WTC11 (cell line): ENCODE measurements at regions not wholly inside any gene's neighbourhood (a gene's known extent, or its start where the extent isn't known, plus 50 kb on each side); places are given as distances from the start of the nearest gene placed in this dataset.
"Not testable (repeated sequence)": the region's sequence is repeated elsewhere in the genome, so short reads cannot be mapped to it uniquely, and the experiment has no call there.

Experiments used
- ATAC-seq: fragments of 200-7000 bp; cut with Tn5 transposase; 2 replicates; pipeline ENCODE4 v1.10.0; 2021; ENCODE audit warnings: mild to moderate bottlenecking, moderate library complexity
- CTCF ChIA-PET: fragments of 300-600 bp; sonication (Branson Sonifier 250); formaldehyde crosslinking; loops from one replicate; lab custom pipeline; 2021; ENCODE audit warnings: antibody characterized with exemption; lab: Charles Lee
- POLR2A ChIA-PET: fragments of 350-600 bp; sonication (Branson Sonifier 250); formaldehyde crosslinking; loops from one replicate; lab custom pipeline; 2021; ENCODE audit warnings: antibody characterized with exemption; lab: Charles Lee
- DNase-seq: peaks from one replicate; pipeline ENCODE4 v3.0.0; 2021; ENCODE audit warnings: low spot score
- H3K27ac Mint-ChIP-seq: 2 replicates; pipeline ENCODE4 v1.8.0; 2021; ENCODE audit warnings: mixed read lengths
- H3K27me3 Mint-ChIP-seq: 2 replicates; pipeline ENCODE4 v1.8.0; 2021; ENCODE audit warnings: low read depth, mild to moderate bottlenecking, moderate library complexity, mixed read lengths
- H3K36me3 Mint-ChIP-seq: 2 replicates; pipeline ENCODE4 v1.8.0; 2021; ENCODE audit warnings: mixed read lengths
- H3K4me1 Mint-ChIP-seq: 2 replicates; pipeline ENCODE4 v1.8.0; 2022; ENCODE audit warnings: mixed read lengths
- H3K4me3 Mint-ChIP-seq: 2 replicates; pipeline ENCODE4 v1.8.0; 2021; ENCODE audit warnings: mild to moderate bottlenecking, moderate library complexity, mixed read lengths
- H3K9me3 Mint-ChIP-seq: 2 replicates; pipeline ENCODE4 v1.8.0; 2021; ENCODE audit warnings: mixed read lengths
- CBFB ChIP-seq: sonication (generic); formaldehyde crosslinking; IDR thresholded peaks from 2 replicates; pipeline ENCODE4 v1.8.1; 2022; ENCODE audit warnings: mild to moderate bottlenecking, low read depth, missing genetic modification reagents
- ELF4 ChIP-seq: sonication (generic); formaldehyde crosslinking; IDR thresholded peaks from 2 replicates; pipeline ENCODE4 v1.8.1; 2022; ENCODE audit warnings: low read depth, mild to moderate bottlenecking, moderate library complexity, missing genetic modification reagents
- FOXJ3 ChIP-seq: sonication (generic); formaldehyde crosslinking; IDR thresholded peaks from 2 replicates; pipeline ENCODE4 v1.9.0; 2021; ENCODE audit warnings: missing genetic modification reagents, mild to moderate bottlenecking, borderline replicate concordance
- MYBL2 ChIP-seq: sonication (generic); formaldehyde crosslinking; IDR thresholded peaks from 2 replicates; pipeline ENCODE4 v1.8.1; 2023; ENCODE audit warnings: mild to moderate bottlenecking, moderate library complexity, missing genetic modification reagents
- NFE2L1 ChIP-seq: sonication (generic); formaldehyde crosslinking; IDR thresholded peaks from 2 replicates; pipeline ENCODE4 v1.8.1; 2023; ENCODE audit warnings: missing genetic modification reagents
- OVOL2 ChIP-seq: fragments of 250-450 bp; sonication (Bioruptor Pico); IDR thresholded peaks from 2 replicates; pipeline ENCODE4 v1.9.0; 2021; ENCODE audit warnings: mild to moderate bottlenecking, borderline replicate concordance
- PRDM15 ChIP-seq: sonication (generic); formaldehyde crosslinking; IDR thresholded peaks from 2 replicates; pipeline ENCODE4 v1.8.0; 2022; ENCODE audit warnings: missing genetic modification reagents
- PRRX2 ChIP-seq: fragments of 250-450 bp; sonication (Bioruptor Pico); IDR thresholded peaks from 2 replicates; pipeline ENCODE4 v1.8.0; 2021; ENCODE audit warnings: mild to moderate bottlenecking
- RELA ChIP-seq: sonication (generic); formaldehyde crosslinking; IDR thresholded peaks from 2 replicates; pipeline ENCODE4 v1.8.1; 2022; ENCODE audit warnings: missing genetic modification reagents, mild to moderate bottlenecking, borderline replicate concordance
- SMAD4 ChIP-seq: sonication (generic); formaldehyde crosslinking; IDR thresholded peaks from 2 replicates; pipeline ENCODE4 v1.8.0; 2022; ENCODE audit warnings: mild to moderate bottlenecking, missing genetic modification reagents
- ZNF121 ChIP-seq: sonication (generic); formaldehyde crosslinking; IDR thresholded peaks from 2 replicates; pipeline ENCODE4 v1.8.0; 2023; ENCODE audit warnings: missing genetic modification reagents
- ZNF263 ChIP-seq: sonication (generic); formaldehyde crosslinking; IDR thresholded peaks from 2 replicates; pipeline ENCODE4 v1.8.1; 2022; ENCODE audit warnings: low read depth, mild to moderate bottlenecking, moderate library complexity, missing genetic modification reagents
- ZNF532 ChIP-seq: fragments of 250-450 bp; sonication (Bioruptor Pico); IDR thresholded peaks from 2 replicates; pipeline ENCODE4 v1.9.0; 2021; ENCODE audit warnings: mild to moderate bottlenecking, borderline replicate concordance
- TF ChIP-seq, protein P1 (sequence below): sonication (generic); formaldehyde crosslinking; IDR thresholded peaks from 2 replicates; pipeline ENCODE4 v1.8.0; 2023; ENCODE audit warnings: missing genetic modification reagents, mild to moderate bottlenecking, borderline replicate concordance

DNA sequence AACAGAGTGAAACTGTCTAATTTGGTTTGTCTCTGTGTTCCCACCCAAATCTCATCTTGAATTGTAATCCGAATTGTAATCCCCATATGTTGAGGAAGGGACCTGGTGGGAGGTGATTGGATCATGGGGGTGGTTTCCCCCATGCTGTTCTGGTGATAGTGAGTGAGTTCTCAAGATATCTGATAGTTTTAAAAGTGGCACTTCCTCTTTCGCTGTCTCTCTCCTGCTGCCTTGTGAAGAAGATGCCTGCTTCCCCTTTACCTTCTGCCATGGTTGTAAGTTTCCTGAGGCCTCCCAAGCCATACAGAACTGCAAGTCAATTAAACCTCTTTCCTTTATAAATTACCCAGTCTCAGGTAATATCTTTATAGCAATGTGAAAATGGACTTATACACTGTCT, 212.1 kb upstream of the FAM3C start:
- POLR2A ChIA-PET, result interaction anchor here (0.6 kb wide), 1 partner anchor 12 kb away, joined by 6 read pairs; no protein-coding TSS in a partner anchor
- peaks cover 10% of the 10 kb centered on the region for H3K9me3 Mint-ChIP-seq
- H3K27me3 Mint-ChIP-seq, H3K27ac Mint-ChIP-seq, DNase-seq, H3K4me3 Mint-ChIP-seq, H3K36me3 Mint-ChIP-seq, ATAC-seq: not testable (repeated sequence)
- H3K4me1 Mint-ChIP-seq, result peaks cover 23% of the 10 kb centered on the region
- CTCF ChIA-PET, result interaction anchor here (0.6 kb wide), 2 partner anchors 212 to 440 kb away, joined by 3 read pairs; partner anchors contain the start of gene FAM3C

DNA sequence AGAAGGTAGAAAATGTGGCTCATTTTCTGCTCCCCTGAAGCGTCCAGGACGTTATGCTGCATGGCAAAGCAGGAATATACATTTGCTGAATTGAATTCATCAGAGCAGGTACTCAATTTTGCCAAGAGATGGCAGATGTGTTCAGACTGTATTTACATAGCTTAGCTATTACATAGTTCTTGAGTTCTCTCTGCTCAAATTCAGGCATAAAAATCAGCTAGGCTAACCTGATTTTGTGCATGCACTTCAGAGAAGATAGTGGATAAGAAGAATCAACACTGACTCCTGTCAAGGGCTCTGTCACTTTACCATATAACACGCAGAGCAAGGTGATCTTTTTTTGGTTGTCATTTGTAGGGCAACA, 209.2 kb upstream of the FAM3C start:
- H3K4me1 Mint-ChIP-seq, result peaks cover 28% of the 10 kb centered on the region
- no peak for DNase-seq
- no peaks in the 10 kb centered on the region for H3K36me3 Mint-ChIP-seq
- ATAC-seq, result no peak
- no peaks in the 10 kb centered on the region for H3K27me3 Mint-ChIP-seq
- no peaks in the 10 kb centered on the region for H3K9me3 Mint-ChIP-seq
- H3K4me3 Mint-ChIP-seq, result no peak overlapping the region
- ChIA-PET POLR2A (no interaction called here), CTCF (interaction anchor here (1.0 to 2.9 kb wide), 3 partner anchors 209 to 389 kb away, joined by 3 to 19 read pairs (median 4); partner anchors contain the start of gene FAM3C)
- TF ChIP-seq NFE2L1 (CRISPR knock-in tag) (no peak), RELA (CRISPR knock-in tag) (no peak), PRDM15 (CRISPR knock-in tag) (no peak), ELF4 (no peak), FOXJ3 (CRISPR knock-in tag) (no peak), SMAD4 (CRISPR knock-in tag) (no peak), ZNF532 (CRISPR knock-in tag) (no peak), PRRX2 (CRISPR knock-in tag) (no peak), CBFB (CRISPR knock-in tag) (no peak), MYBL2 (CRISPR knock-in tag) (no peak), OVOL2 (CRISPR knock-in tag) (no peak), ZNF263 (CRISPR knock-in tag) (no peak), ZNF121 (CRISPR knock-in tag) (no peak)
- TF ChIP-seq, protein P1, sequence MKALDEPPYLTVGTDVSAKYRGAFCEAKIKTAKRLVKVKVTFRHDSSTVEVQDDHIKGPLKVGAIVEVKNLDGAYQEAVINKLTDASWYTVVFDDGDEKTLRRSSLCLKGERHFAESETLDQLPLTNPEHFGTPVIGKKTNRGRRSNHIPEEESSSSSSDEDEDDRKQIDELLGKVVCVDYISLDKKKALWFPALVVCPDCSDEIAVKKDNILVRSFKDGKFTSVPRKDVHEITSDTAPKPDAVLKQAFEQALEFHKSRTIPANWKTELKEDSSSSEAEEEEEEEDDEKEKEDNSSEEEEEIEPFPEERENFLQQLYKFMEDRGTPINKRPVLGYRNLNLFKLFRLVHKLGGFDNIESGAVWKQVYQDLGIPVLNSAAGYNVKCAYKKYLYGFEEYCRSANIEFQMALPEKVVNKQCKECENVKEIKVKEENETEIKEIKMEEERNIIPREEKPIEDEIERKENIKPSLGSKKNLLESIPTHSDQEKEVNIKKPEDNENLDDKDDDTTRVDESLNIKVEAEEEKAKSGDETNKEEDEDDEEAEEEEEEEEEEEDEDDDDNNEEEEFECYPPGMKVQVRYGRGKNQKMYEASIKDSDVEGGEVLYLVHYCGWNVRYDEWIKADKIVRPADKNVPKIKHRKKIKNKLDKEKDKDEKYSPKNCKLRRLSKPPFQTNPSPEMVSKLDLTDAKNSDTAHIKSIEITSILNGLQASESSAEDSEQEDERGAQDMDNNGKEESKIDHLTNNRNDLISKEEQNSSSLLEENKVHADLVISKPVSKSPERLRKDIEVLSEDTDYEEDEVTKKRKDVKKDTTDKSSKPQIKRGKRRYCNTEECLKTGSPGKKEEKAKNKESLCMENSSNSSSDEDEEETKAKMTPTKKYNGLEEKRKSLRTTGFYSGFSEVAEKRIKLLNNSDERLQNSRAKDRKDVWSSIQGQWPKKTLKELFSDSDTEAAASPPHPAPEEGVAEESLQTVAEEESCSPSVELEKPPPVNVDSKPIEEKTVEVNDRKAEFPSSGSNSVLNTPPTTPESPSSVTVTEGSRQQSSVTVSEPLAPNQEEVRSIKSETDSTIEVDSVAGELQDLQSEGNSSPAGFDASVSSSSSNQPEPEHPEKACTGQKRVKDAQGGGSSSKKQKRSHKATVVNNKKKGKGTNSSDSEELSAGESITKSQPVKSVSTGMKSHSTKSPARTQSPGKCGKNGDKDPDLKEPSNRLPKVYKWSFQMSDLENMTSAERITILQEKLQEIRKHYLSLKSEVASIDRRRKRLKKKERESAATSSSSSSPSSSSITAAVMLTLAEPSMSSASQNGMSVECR (CRISPR knock-in tag), result no peak
- H3K27ac Mint-ChIP-seq, result no peak overlapping the region
